ENCODE measurements at regions not wholly inside any gene's neighbourhood (a gene's known extent, or its start where the extent isn't known, plus 50 kb on each side); places are given as distances from the start of the nearest gene placed in this dataset.

- H3K9me3 Mint-ChIP-seq, result peaks cover 0 to 5% (median 3%) of the 10 kb centered on the region in 7 donors
- H3K27me3 Mint-ChIP-seq (ENCODE audit: low read depth in 3 of 3), result peaks cover 0 to 3% (median 0%) of the 10 kb centered on the region in 3 donors
- intact Hi-C loops (cut with micrococcal nuclease), result no loop called here
- Histone ChIP-seq H3K27me3 (ENCODE audit: control insufficient read depth in 2 of 2, insufficient read depth in 2 of 2, low read length in 2 of 2) (no peaks in the 10 kb centered on the region), H3K9me3 (replicated peaks in 1 of 2; ENCODE audit: control insufficient read depth in 1 of 2, insufficient read depth in 1 of 2, low read length in 2 of 2) (peaks cover 0 to 2% of the 10 kb centered on the region in 2 donors), H3K27ac (ENCODE audit: low read depth in 1 of 2, low read length in 2 of 2) (no peak overlapping the region), H3K9ac (ENCODE audit: insufficient read depth, low read length, poor library complexity, severe bottlenecking) (no peak overlapping the region), H3K4me2 (replicated peaks; ENCODE audit: extremely low read depth, low read length, poor library complexity, severe bottlenecking) (no peak overlapping the region), H3K79me2 (ENCODE audit: insufficient read depth, low read length) (no peaks in the 10 kb centered on the region), H3K4me1 (ENCODE audit: control insufficient read depth in 1 of 2, insufficient read depth in 2 of 2, low read length in 2 of 2) (no peaks in the 10 kb centered on the region), H4K20me1 (ENCODE audit: insufficient read depth, low read length) (no peaks in the 10 kb centered on the region), H2AFZ (ENCODE audit: insufficient read depth, low read depth, low read length, poor library complexity, severe bottlenecking) (no peak overlapping the region), H3K4me3 (replicated peaks in 1 of 3; ENCODE audit: low read depth in 2 of 3, low read length in 3 of 3) (no peak overlapping the region), H3K36me3 (replicated peaks in 1 of 2; ENCODE audit: control insufficient read depth in 1 of 2, insufficient read depth in 2 of 2, low read length in 2 of 2) (no peaks in the 10 kb centered on the region)
- H3K36me3 Mint-ChIP-seq, result no peaks in the 10 kb centered on the region
- H3K27ac Mint-ChIP-seq, result no peak overlapping the region
- H3K4me1 Mint-ChIP-seq, result no peaks in the 10 kb centered on the region
- no peak for DNase-seq
- no peak overlapping the region for H3K4me3 Mint-ChIP-seq
- TF ChIP-seq CTCF (IDR thresholded peaks at IDR 0.05), result no peak
- 84% methylated on average over 4 of the region's 5 CpGs for WGBS (ENCODE audit: insufficient coverage)
These were observed 108.0 kb downstream of the NUS1 start for GRCh38 chr6:117783279-117783678.

GRCh38 chr6:117791012-117791411, 115.7 kb downstream of the NUS1 start:
- Mint-ChIP-seq H3K4me1 (no peaks in the 10 kb centered on the region), H3K27ac (no peak overlapping the region), H3K9me3 (peaks cover 0 to 5% (median 0%) of the 10 kb centered on the region in 7 donors), H3K4me3 (no peak overlapping the region), H3K27me3 (ENCODE audit: low read depth in 3 of 3) (no peaks in the 10 kb centered on the region), H3K36me3 (no peaks in the 10 kb centered on the region)
- Histone ChIP-seq H3K9ac (ENCODE audit: insufficient read depth, low read length, poor library complexity, severe bottlenecking) (no peak overlapping the region), H3K4me3 (replicated peaks in 1 of 3; ENCODE audit: low read depth in 2 of 3, low read length in 3 of 3) (no peak overlapping the region), H3K4me1 (ENCODE audit: control insufficient read depth in 1 of 2, insufficient read depth in 2 of 2, low read length in 2 of 2) (no peaks in the 10 kb centered on the region), H3K9me3 (replicated peaks in 1 of 2; ENCODE audit: control insufficient read depth in 1 of 2, insufficient read depth in 1 of 2, low read length in 2 of 2) (no peaks in the 10 kb centered on the region), H3K27me3 (ENCODE audit: control insufficient read depth in 2 of 2, insufficient read depth in 2 of 2, low read length in 2 of 2) (no peaks in the 10 kb centered on the region), H4K20me1 (ENCODE audit: insufficient read depth, low read length) (no peaks in the 10 kb centered on the region), H2AFZ (ENCODE audit: insufficient read depth, low read depth, low read length, poor library complexity, severe bottlenecking) (no peak overlapping the region), H3K27ac (ENCODE audit: low read depth in 1 of 2, low read length in 2 of 2) (no peak overlapping the region), H3K36me3 (replicated peaks in 1 of 2; ENCODE audit: control insufficient read depth in 1 of 2, insufficient read depth in 2 of 2, low read length in 2 of 2) (no peaks in the 10 kb centered on the region), H3K4me2 (replicated peaks; ENCODE audit: extremely low read depth, low read length, poor library complexity, severe bottlenecking) (no peak overlapping the region), H3K79me2 (ENCODE audit: insufficient read depth, low read length) (no peaks in the 10 kb centered on the region)
- TF ChIP-seq CTCF (IDR thresholded peaks at IDR 0.05), result no peak
- intact Hi-C loops (cut with micrococcal nuclease), result no loop called here
- WGBS (ENCODE audit: insufficient coverage), result no CpG with 5 or more reads among the region's 3 CpGs
- no peak for DNase-seq

Measured in CD14-positive monocyte (primary cell).